H9 (cell line): ENCODE measurements at regions not wholly inside any gene's neighbourhood (a gene's known extent, or its start where the extent isn't known, plus 50 kb on each side); places are given as distances from the start of the nearest gene placed in this dataset.

Source experiments
- DNase-seq: peaks from one replicate; pipeline ENCODE4 v3.0.0-alpha.2; 2017
- H2AFZ ChIP-seq: one replicate; pipeline ENCODE4 v1.6.1; 2013; ENCODE audit warnings: mild to moderate bottlenecking, low read length, control low read depth, moderate library complexity
- H2AK5ac ChIP-seq: 2 replicates; pipeline ENCODE4 v1.6.1; 2013; ENCODE audit warnings: low read length, control low read depth, mixed read lengths; ENCODE audit not compliant: insufficient read length
- H2BK120ac ChIP-seq: one replicate; pipeline ENCODE4 v1.6.1; 2013; ENCODE audit warnings: low read depth, mild to moderate bottlenecking, low read length, control low read depth, inconsistent platforms; ENCODE audit not compliant: poor library complexity, severe bottlenecking
- H2BK12ac ChIP-seq: 2 replicates; pipeline ENCODE4 v1.6.1; 2013; ENCODE audit warnings: low read length, control low read depth, mixed read lengths, low read depth; ENCODE audit not compliant: insufficient read length
- H2BK15ac ChIP-seq: 2 replicates; pipeline ENCODE4 v1.6.1; 2013; ENCODE audit warnings: low read depth, low read length, control low read depth
- H2BK20ac ChIP-seq: one replicate; pipeline ENCODE4 v1.6.1; 2013; ENCODE audit warnings: low read depth, mild to moderate bottlenecking, low read length, control low read depth, inconsistent platforms; ENCODE audit not compliant: poor library complexity, severe bottlenecking
- H2BK5ac ChIP-seq: 2 replicates; pipeline ENCODE4 v1.6.1; 2013; ENCODE audit warnings: low read length, control low read depth, mixed read lengths; ENCODE audit not compliant: insufficient read length
- H3K14ac ChIP-seq: 2 replicates; pipeline ENCODE4 v1.6.1; 2013; ENCODE audit warnings: low read length, control low read depth; ENCODE audit not compliant: insufficient read depth
- H3K18ac ChIP-seq: 2 replicates; pipeline ENCODE4 v1.6.1; 2013; ENCODE audit warnings: low read depth, mild to moderate bottlenecking, mixed read lengths, low read length, control low read depth; ENCODE audit not compliant: insufficient read length
- H3K23ac ChIP-seq: 2 replicates; pipeline ENCODE4 v1.6.1; 2013; ENCODE audit warnings: low read length, control low read depth, mixed read lengths, low read depth; ENCODE audit not compliant: insufficient read length
- H3K23me2 ChIP-seq: 2 replicates; pipeline ENCODE4 v1.6.1; 2013; ENCODE audit warnings: low read depth, mild to moderate bottlenecking, mixed read lengths, low read length, control low read depth; ENCODE audit not compliant: insufficient read length, poor library complexity, severe bottlenecking
- H3K27ac ChIP-seq: 2 replicates; pipeline ENCODE4 v1.5.1; 2013; ENCODE audit warnings: low read length, control low read depth, mixed read lengths, low read depth; ENCODE audit not compliant: insufficient read length
- H3K27me3 ChIP-seq: 2 replicates; pipeline ENCODE4 v1.6.1; 2013; ENCODE audit warnings: low read length, control low read depth, inconsistent platforms; ENCODE audit not compliant: insufficient read depth
- H3K4ac ChIP-seq: 2 replicates; pipeline ENCODE4 v1.6.1; 2013; ENCODE audit warnings: low read depth, mild to moderate bottlenecking, control low read depth, inconsistent platforms, low read length, moderate library complexity
- H3K4me1 ChIP-seq: 2 replicates; pipeline ENCODE4 v1.6.1; 2013; ENCODE audit warnings: low read length, control low read depth, inconsistent platforms; ENCODE audit not compliant: insufficient read depth
- H3K4me2 ChIP-seq: 2 replicates; pipeline ENCODE4 v1.6.1; 2013; ENCODE audit warnings: low read length, control low read depth, mixed read lengths; ENCODE audit not compliant: insufficient read length, insufficient read depth
- H3K56ac ChIP-seq: 2 replicates; pipeline ENCODE4 v1.6.1; 2013; ENCODE audit warnings: low read depth, mild to moderate bottlenecking, mixed read lengths, low read length, control low read depth; ENCODE audit not compliant: insufficient read length
- H3K79me1 ChIP-seq: 2 replicates; pipeline ENCODE4 v1.6.1; 2013; ENCODE audit warnings: low read depth, mild to moderate bottlenecking, moderate library complexity, low read length, control low read depth, inconsistent platforms; ENCODE audit not compliant: insufficient read depth, poor library complexity, severe bottlenecking
- H3K79me2 ChIP-seq: 2 replicates; pipeline ENCODE4 v1.6.1; 2013; ENCODE audit warnings: low read length, control low read depth, inconsistent platforms; ENCODE audit not compliant: insufficient read depth
- H3K9ac ChIP-seq: 2 replicates; pipeline ENCODE4 v1.6.1; 2013; ENCODE audit warnings: low read length, control low read depth, mixed read lengths; ENCODE audit not compliant: insufficient read length; ENCODE audit errors: extremely low read depth
- H3K9me3 ChIP-seq: one replicate; pipeline ENCODE4 v1.6.1; 2013; ENCODE audit warnings: low read depth, low read length, inconsistent platforms; ENCODE audit not compliant: control insufficient read depth
- H3T11ph ChIP-seq: one replicate; pipeline ENCODE4 v1.6.1; 2013; ENCODE audit warnings: mild to moderate bottlenecking, low read length, control low read depth, inconsistent platforms
- H4K20me1 ChIP-seq: one replicate; pipeline ENCODE4 v1.6.1; 2013; ENCODE audit not compliant: control insufficient read depth, insufficient read length, insufficient read depth
- H4K5ac ChIP-seq: 2 replicates; pipeline ENCODE4 v1.6.1; 2013; ENCODE audit warnings: low read depth, mild to moderate bottlenecking, mixed read lengths, low read length, control low read depth; ENCODE audit not compliant: insufficient read length
- H4K8ac ChIP-seq: replicated peaks from 2 replicates; pipeline ENCODE4 v1.6.1; 2013; ENCODE audit warnings: low read length, control low read depth, mixed read lengths, low read depth; ENCODE audit not compliant: insufficient read length
- H4K91ac ChIP-seq: 2 replicates; pipeline ENCODE4 v1.6.1; 2013; ENCODE audit warnings: low read depth, mild to moderate bottlenecking, moderate library complexity, mixed read lengths, low read length, control low read depth; ENCODE audit not compliant: insufficient read length
- H3K27ac Mint-ChIP-seq, 3 experiments: 2 replicates in 2 of 3; 3 replicates in 1 of 3; pipeline ENCODE4 v1.8.0; 2020 to 2021; ENCODE audit warnings: mixed read lengths in 3 of 3, mild to moderate bottlenecking in 1 of 3, moderate library complexity in 1 of 3
- H3K27me3 Mint-ChIP-seq: 2 replicates; pipeline ENCODE4 v1.8.0; 2021; ENCODE audit warnings: low read depth, mild to moderate bottlenecking, moderate library complexity, mixed read lengths
- H3K36me3 Mint-ChIP-seq, 3 experiments: 2 replicates in 2 of 3; 3 replicates in 1 of 3; pipeline ENCODE4 v1.8.0; 2020 to 2021; ENCODE audit warnings: low read depth in 3 of 3, mixed read lengths in 3 of 3; ENCODE audit not compliant: insufficient read depth in 1 of 3
- H3K4me1 Mint-ChIP-seq, 2 experiments: 2 replicates each; pipeline ENCODE4 v1.8.0; 2020; ENCODE audit warnings: mixed read lengths in 2 of 2
- H3K4me3 Mint-ChIP-seq, 2 experiments: 2 replicates in 1 of 2; 3 replicates in 1 of 2; pipeline ENCODE4 v1.8.0; 2020 to 2021; ENCODE audit warnings: mild to moderate bottlenecking in 2 of 2, mixed read lengths in 2 of 2, moderate library complexity in 1 of 2
- H3K9me3 Mint-ChIP-seq, 2 experiments: 2 replicates in 1 of 2; 3 replicates in 1 of 2; pipeline ENCODE4 v1.8.0; 2020; ENCODE audit warnings: mild to moderate bottlenecking in 2 of 2, mixed read lengths in 2 of 2, moderate library complexity in 1 of 2
- CTCF ChIP-seq: fragments of 200-600 bp; sonication (generic); conservative IDR thresholded peaks from 3 replicates; pipeline ENCODE4 v1.8.0; 2021; ENCODE audit warnings: antibody characterized with exemption, mild to moderate bottlenecking
- WGBS: extraction: QIAGEN DNeasy Blood & Tissue Kit; methylation state at CpG from one replicate; pipeline ENCODE4 v1.1.7; 2013; ENCODE audit warnings: missing lambda C conversion rate, low lambda C conversion rate, mixed read lengths; ENCODE audit not compliant: insufficient read length; ENCODE audit errors: extremely low coverage; 5-methylcytosine and 5-hydroxymethylcytosine counted together

GRCh38 chr2:239496700-239497099, 95.9 kb upstream of the HDAC4 start:
- H3K36me3 Mint-ChIP-seq: no peaks in the 10 kb centered on the region
- H3K4ac ChIP-seq: no peak overlapping the region
- H3K27me3 Mint-ChIP-seq: peaks cover 17% of the 10 kb centered on the region
- no peak overlapping the region for H3K23ac ChIP-seq
- H3K56ac ChIP-seq: no peak overlapping the region
- no peak overlapping the region for H3T11ph ChIP-seq
- WGBS: no CpG with 5 or more reads among the region's 2 CpGs
- H2BK5ac ChIP-seq: no peak overlapping the region
- H3K4me2 ChIP-seq: no peak overlapping the region
- no peak overlapping the region for H2BK20ac ChIP-seq
- H2AK5ac ChIP-seq: no peak overlapping the region
- H4K20me1 ChIP-seq: no peaks in the 10 kb centered on the region
- H3K79me2 ChIP-seq: no peaks in the 10 kb centered on the region
- H3K27me3 ChIP-seq: no peaks in the 10 kb centered on the region
- no peak for TF ChIP-seq CTCF
- no peak overlapping the region for H4K8ac ChIP-seq
- no peak overlapping the region for H2BK120ac ChIP-seq
- H3K18ac ChIP-seq: no peak overlapping the region
- H3K27ac ChIP-seq: no peak overlapping the region
- peaks cover 4 to 7% of the 10 kb centered on the region in 2 experiments; a peak in 2 of 4 replicates for H3K4me1 Mint-ChIP-seq
- H3K4me3 Mint-ChIP-seq: no peak overlapping the region
- peaks cover 0 to 4% of the 10 kb centered on the region in 2 experiments; a peak in 3 of 5 replicates for H3K9me3 Mint-ChIP-seq
- no peak overlapping the region for H3K27ac Mint-ChIP-seq
- no peaks in the 10 kb centered on the region for H3K4me1 ChIP-seq
- no peaks in the 10 kb centered on the region for H3K9me3 ChIP-seq
- H4K5ac ChIP-seq: no peak overlapping the region
- no peak overlapping the region for H3K14ac ChIP-seq
- H3K79me1 ChIP-seq: no peaks in the 10 kb centered on the region
- H2AFZ ChIP-seq: no peak overlapping the region
- no peak for DNase-seq
- no peak overlapping the region for H2BK15ac ChIP-seq
- H2BK12ac ChIP-seq: no peak overlapping the region
- H3K23me2 ChIP-seq: no peaks in the 10 kb centered on the region
- H4K91ac ChIP-seq: no peak overlapping the region
- no peak overlapping the region for H3K9ac ChIP-seq
